ENCODE measurements at regions not wholly inside any gene's neighbourhood (a gene's known extent, or its start where the extent isn't known, plus 50 kb on each side); places are given as distances from the start of the nearest gene placed in this dataset.

DNA sequence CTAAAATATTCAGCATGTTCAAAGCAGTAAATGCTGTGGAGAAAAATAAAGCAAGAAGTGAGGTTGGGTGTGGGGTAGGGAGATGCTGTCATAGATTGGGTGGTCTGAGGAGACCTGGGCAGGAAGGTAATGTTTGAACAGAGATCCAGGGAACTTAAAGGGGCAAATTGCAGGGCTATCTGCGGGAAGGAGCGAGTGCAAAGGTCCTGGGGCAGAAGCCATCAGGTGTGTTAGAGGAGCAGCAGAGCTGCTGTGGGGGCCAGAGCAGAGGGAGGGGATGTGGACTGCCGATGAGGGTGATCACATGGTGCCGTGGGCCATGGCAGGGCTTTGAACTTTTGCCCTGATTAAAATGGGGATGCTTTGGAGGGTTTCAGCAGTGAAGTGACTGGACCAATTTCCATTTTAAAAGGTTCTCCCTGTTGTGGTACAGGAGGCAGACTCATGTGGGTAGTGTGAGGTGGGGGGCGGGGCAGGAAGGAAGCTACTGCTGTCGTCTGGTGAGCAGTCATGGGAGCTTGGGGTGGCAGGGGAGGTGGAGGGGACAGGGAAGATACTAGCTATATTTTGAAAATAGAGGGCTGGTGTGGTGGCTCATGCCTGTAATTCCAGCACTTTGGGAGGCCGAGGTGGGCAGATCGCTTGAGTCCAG, 145.0 kb downstream of the AACS start:
- Mint-ChIP-seq H3K4me1 (peaks cover 6% of the 10 kb centered on the region), H3K36me3 (ENCODE audit: insufficient read depth) (no peaks in the 10 kb centered on the region), H3K27ac (ENCODE audit: low read depth) (no peak overlapping the region), H3K27me3 (peaks cover 58% of the 10 kb centered on the region), H3K4me3 (no peak overlapping the region), H3K9me3 (no peaks in the 10 kb centered on the region)
- no peak for ATAC-seq (replicated peaks; ENCODE audit: extremely low read depth, poor library complexity, severe bottlenecking)
- no peak for DNase-seq (ENCODE audit: low spot score in 2 of 2)

DNA sequence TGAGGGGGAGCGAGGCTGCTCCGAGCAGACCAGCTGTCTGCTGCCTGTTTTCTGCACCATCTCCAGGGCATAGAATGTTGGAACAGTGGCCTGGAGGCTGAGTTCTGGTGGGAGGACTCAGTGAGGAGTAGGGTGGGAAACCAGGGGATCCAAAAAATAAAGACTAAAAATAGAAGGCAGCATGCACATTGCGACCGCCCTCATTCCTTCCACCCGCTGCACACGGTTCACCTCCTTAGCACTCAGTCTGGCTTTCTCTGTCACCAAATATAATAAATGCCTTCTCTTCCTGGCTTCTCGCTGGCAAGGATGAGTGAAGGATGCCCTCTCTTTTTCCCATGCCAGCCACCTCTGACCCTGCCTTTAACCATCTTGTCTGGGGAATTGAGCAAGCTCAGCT, 146.2 kb downstream of the AACS start:
- ATAC-seq (replicated peaks; ENCODE audit: extremely low read depth, poor library complexity, severe bottlenecking) (no peak), DNase-seq (ENCODE audit: low spot score in 2 of 2) (no peak)
- Mint-ChIP-seq H3K4me3 (no peak overlapping the region), H3K4me1 (peaks cover 6% of the 10 kb centered on the region), H3K9me3 (no peaks in the 10 kb centered on the region), H3K27me3 (peaks cover 51% of the 10 kb centered on the region), H3K27ac (ENCODE audit: low read depth) (no peak overlapping the region), H3K36me3 (ENCODE audit: insufficient read depth) (no peaks in the 10 kb centered on the region)

DNA sequence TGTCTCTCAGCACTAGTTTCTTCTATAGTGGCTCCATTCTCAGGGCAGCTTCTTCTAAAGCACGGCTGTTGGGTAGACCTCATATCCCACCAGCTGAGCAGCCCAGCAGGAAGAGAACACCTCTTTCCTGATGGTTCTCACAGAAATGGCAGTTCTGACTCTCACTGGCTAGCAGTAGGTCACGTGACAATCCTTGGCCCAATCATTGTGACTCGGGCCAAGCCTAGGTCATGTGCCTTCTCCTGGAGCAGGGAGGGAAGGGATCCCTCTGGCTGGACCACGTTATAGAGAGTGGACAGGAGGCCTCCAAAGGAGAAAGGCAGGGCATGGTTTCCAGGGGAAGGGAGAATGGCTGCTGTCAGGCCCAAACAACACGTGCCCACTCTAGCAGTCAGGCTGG, 149.1 kb downstream of the AACS start:
- Mint-ChIP-seq H3K4me3 (no peak overlapping the region), H3K27ac (ENCODE audit: low read depth) (no peak overlapping the region), H3K4me1 (peaks cover 6% of the 10 kb centered on the region), H3K36me3 (ENCODE audit: insufficient read depth) (no peaks in the 10 kb centered on the region), H3K27me3 (peaks cover 37% of the 10 kb centered on the region), H3K9me3 (no peaks in the 10 kb centered on the region)
- DNase-seq (ENCODE audit: low spot score in 2 of 2), result no peak
- ATAC-seq (replicated peaks; ENCODE audit: extremely low read depth, poor library complexity, severe bottlenecking), result no peak

DNA sequence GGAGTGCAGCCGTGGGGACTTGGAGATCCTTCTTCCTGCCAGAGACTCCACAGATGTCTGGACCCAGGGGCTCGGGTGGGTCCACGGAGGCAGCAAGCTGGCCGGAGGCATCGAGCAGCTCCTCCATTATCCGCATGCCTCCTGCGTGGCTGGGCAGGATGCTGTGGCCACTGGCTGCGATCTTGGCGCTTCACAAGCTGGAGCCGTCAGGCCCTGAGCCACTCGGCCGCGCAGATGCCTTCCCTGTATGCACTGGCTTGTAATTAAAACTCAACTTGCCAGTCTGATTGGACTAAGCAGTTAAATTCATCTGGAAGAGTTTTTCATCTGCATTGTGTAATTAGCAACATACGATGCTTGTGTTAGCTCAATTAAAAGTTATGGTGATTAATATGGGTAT, 151.5 kb downstream of the AACS start:
- Mint-ChIP-seq H3K27me3 (peaks cover 44% of the 10 kb centered on the region), H3K36me3 (ENCODE audit: insufficient read depth) (no peaks in the 10 kb centered on the region), H3K9me3 (no peaks in the 10 kb centered on the region), H3K4me3 (no peak overlapping the region), H3K27ac (ENCODE audit: low read depth) (no peak overlapping the region), H3K4me1 (no peaks in the 10 kb centered on the region)
- ATAC-seq (replicated peaks; ENCODE audit: extremely low read depth, poor library complexity, severe bottlenecking) (no peak), DNase-seq (ENCODE audit: low spot score in 2 of 2) (no peak)

DNA sequence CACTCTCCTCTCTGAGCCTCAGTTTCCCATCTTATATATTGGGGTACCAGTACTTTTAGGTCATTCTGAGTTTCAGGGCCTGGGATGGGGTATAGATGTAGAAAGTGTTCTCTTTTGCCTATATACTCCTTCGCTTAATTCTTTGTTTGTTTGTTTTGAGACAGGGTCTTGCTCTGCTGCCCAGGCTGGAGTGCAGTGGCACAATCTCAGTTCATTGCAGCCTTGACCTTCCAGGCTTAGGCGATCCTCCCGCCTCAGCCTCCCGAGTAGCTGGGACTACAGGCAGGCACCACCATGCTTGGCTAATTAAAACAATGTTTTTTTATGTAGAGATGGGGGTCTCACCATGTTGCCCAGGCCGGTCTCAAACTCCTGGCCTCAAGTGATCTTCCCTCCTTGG, 152.1 kb downstream of the AACS start:
- H3K36me3 Mint-ChIP-seq (ENCODE audit: insufficient read depth), result no peaks in the 10 kb centered on the region
- no peaks in the 10 kb centered on the region for H3K9me3 Mint-ChIP-seq
- peaks cover 44% of the 10 kb centered on the region for H3K27me3 Mint-ChIP-seq
- H3K27ac Mint-ChIP-seq (ENCODE audit: low read depth), result no peak overlapping the region
- no peaks in the 10 kb centered on the region for H3K4me1 Mint-ChIP-seq
- H3K4me3 Mint-ChIP-seq, result no peak overlapping the region
- no peak for DNase-seq (ENCODE audit: low spot score in 2 of 2)
- no peak for ATAC-seq (replicated peaks; ENCODE audit: extremely low read depth, poor library complexity, severe bottlenecking)

DNA sequence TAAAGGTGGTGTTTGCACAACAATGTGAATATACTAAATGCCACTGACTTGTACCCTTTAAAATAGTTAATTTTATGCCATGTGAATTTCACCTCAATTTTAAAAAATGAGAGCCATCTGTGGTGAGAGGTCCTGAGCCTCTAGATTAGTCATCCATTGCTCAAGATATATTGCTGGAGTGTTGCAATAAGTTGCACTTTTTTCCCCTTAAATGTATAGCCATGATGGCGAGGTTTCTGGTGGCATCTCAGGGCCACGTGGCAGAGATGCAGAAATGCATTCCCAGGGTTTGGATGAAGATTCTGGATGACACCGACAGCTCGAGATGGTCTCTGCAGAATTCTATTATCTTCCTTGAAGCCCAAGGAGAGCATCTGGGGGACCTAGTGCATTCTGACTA, 153.7 kb downstream of the AACS start:
- no peak for DNase-seq (ENCODE audit: low spot score in 2 of 2)
- H3K4me3 Mint-ChIP-seq, result no peak overlapping the region
- no peaks in the 10 kb centered on the region for H3K4me1 Mint-ChIP-seq
- H3K27ac Mint-ChIP-seq (ENCODE audit: low read depth), result no peak overlapping the region
- no peaks in the 10 kb centered on the region for H3K9me3 Mint-ChIP-seq
- no peak for ATAC-seq (replicated peaks; ENCODE audit: extremely low read depth, poor library complexity, severe bottlenecking)
- no peaks in the 10 kb centered on the region for H3K36me3 Mint-ChIP-seq (ENCODE audit: insufficient read depth)
- peaks cover 51% of the 10 kb centered on the region for H3K27me3 Mint-ChIP-seq

DNA sequence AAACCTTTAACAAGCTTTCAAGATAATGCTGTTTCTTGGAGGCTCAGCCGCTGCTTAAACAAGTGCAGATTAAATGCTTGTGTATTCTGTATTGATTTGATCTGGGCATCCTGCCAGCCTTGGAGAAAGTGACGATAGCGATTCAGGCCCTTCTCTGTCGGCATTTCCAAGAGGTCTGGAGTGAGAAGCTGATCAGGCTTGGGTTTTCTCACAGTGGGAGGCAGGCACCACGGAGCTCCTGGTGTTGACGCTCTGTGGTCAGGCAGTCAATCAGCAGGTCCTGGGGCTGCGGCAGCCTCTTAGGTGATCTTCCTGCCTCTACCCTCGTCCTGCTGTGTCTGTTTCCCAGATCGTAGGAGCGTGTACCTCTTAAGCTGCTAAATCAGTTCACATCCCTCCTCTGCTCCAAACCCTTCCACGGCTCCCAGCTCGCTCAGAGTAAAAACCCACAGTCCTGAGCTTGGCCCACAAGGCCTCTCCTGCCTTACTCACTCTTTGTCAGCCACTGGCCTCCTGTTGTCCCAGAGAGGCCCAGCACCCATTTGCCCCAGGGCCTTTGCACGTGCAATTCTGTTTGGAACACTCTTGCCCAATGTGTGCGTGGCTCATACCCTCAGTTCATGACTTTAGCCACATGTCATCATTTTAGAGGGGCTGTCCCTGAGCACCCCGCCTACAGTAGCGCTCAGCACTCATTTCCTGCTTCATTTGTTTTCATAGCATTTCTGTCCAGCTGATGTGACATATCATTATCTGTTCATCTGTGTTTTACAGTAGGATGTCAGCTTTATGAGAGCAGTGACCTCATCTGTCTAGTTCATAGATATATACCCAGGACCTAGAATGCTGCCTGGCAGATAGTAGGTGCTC, 155.4 kb downstream of the AACS start:
- Mint-ChIP-seq H3K27me3 (peaks cover 64% of the 10 kb centered on the region), H3K4me1 (no peaks in the 10 kb centered on the region), H3K4me3 (no peak overlapping the region), H3K36me3 (ENCODE audit: insufficient read depth) (no peaks in the 10 kb centered on the region), H3K27ac (ENCODE audit: low read depth) (no peak overlapping the region), H3K9me3 (no peaks in the 10 kb centered on the region)
- no peak for ATAC-seq (replicated peaks; ENCODE audit: extremely low read depth, poor library complexity, severe bottlenecking)
- no peak for DNase-seq (ENCODE audit: low spot score in 2 of 2)

DNA sequence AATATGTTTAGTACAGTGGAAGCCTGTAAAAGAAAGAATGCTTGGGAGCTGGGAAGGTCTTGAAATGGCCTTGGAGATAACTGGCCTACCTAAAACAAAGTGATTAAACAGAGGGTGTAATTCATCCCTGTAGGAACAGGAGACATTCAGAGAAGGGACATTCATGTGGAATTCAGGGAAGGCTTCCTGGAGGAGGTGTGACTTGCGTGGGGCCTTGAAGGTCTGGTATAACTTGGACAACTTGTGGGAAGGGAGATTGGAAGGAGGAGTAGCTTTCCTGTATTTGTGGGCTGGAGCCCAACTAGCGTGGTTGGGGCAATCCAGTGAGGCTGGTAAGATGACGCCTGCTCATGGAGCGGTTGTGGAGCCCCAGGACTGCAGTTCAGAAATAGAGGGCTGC, 156.4 kb downstream of the AACS start:
- no peaks in the 10 kb centered on the region for H3K4me1 Mint-ChIP-seq
- peaks cover 64% of the 10 kb centered on the region for H3K27me3 Mint-ChIP-seq
- no peak for ATAC-seq (replicated peaks; ENCODE audit: extremely low read depth, poor library complexity, severe bottlenecking)

DNA sequence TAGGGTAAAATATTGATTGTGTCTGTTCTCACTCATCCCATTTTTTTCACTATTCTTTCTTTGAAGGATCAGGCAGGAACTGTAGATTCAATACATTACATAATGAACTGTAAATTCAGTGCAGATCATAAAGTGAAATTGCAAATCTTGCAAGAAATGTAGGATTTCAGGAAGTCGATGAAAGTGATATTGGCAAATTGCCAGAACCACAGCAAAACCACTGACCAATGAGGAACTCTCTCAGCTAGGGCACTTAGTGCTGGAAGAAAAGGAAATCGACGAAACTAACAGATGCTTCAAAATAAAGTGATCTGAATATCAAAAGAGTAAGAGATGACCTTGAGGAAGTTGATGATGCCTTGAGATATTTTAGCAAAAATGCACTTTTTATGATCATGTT, 157.6 kb downstream of the AACS start:
- no peaks in the 10 kb centered on the region for H3K9me3 Mint-ChIP-seq
- H3K36me3 Mint-ChIP-seq (ENCODE audit: insufficient read depth), result no peaks in the 10 kb centered on the region
- no peak overlapping the region for H3K27ac Mint-ChIP-seq (ENCODE audit: low read depth)
- DNase-seq (ENCODE audit: low spot score in 2 of 2) (no peak), ATAC-seq (replicated peaks; ENCODE audit: extremely low read depth, poor library complexity, severe bottlenecking) (no peak)
- peaks cover 57% of the 10 kb centered on the region for H3K27me3 Mint-ChIP-seq
- no peak overlapping the region for H3K4me3 Mint-ChIP-seq
- H3K4me1 Mint-ChIP-seq, result no peaks in the 10 kb centered on the region

More for the DNA sequence above, 156.4 kb downstream of the AACS start:
- no peak overlapping the region for H3K27ac Mint-ChIP-seq (ENCODE audit: low read depth)
- H3K9me3 Mint-ChIP-seq, result no peaks in the 10 kb centered on the region
- DNase-seq (ENCODE audit: low spot score in 2 of 2), result no peak
- H3K36me3 Mint-ChIP-seq (ENCODE audit: insufficient read depth), result no peaks in the 10 kb centered on the region
- no peak overlapping the region for H3K4me3 Mint-ChIP-seq

DNA sequence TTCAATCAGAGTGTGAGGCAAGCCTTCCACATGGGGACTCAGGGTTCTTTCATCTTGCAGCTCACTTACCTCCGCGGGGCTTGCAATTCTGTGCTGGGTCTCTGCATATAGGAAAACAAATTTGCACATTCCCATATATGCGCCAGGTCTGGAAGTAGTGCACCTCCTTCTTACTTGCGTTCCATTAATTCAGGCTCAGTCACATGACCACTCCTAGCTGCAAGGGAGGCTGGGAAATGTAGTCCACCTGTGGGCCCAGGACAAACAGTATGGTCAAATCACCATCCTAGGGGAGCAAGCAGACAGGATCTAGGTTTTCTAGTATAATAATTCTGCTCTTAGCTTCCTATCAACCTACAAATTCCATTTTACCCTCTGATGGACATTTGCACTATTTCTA, 160.4 kb downstream of the AACS start:
- Mint-ChIP-seq H3K36me3 (ENCODE audit: insufficient read depth) (no peaks in the 10 kb centered on the region), H3K27ac (ENCODE audit: low read depth) (no peak overlapping the region), H3K4me3 (no peak overlapping the region), H3K27me3 (peaks cover 38% of the 10 kb centered on the region), H3K4me1 (no peaks in the 10 kb centered on the region), H3K9me3 (no peaks in the 10 kb centered on the region)
- ATAC-seq (replicated peaks; ENCODE audit: extremely low read depth, poor library complexity, severe bottlenecking), result no peak
- no peak for DNase-seq (ENCODE audit: low spot score in 2 of 2)

DNA sequence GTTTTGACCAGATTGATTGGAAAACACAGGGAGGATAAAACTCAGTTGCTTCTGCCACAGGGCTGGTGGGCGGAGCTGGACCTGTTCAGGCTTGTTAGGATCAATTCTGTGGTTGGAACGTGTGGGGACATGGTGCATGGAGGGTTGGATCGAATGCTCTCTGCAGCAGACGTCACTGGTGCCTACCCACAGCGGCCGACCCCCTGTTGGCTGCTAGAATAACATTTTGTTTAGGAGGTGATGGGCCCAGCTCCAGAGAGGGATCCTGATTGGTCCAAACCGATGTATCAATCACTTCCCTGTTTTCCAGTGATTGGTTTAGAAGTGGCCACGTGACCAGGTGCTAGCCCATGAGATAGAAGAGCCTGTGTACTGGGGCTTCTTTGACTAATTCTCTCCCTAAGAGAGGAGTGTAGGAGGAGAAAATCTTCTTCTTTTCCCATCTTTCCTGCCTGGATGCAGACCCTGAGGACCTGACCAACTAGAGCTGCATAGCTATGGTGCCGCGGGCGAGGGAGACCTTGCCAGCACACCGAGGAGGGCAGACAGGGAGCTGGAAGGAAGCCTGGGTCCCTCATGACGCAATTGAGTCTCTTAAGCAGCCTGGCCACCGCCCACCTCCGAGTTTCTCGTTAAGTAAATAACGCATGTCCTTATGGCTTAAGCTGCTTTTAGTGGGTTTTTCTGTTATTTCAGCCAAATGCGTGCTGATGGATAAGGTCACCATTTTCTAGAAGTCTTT, 163.5 kb downstream of the AACS start:
- Mint-ChIP-seq H3K4me3 (no peak overlapping the region), H3K27me3 (peaks cover 28% of the 10 kb centered on the region), H3K27ac (ENCODE audit: low read depth) (no peak overlapping the region)

DNA sequence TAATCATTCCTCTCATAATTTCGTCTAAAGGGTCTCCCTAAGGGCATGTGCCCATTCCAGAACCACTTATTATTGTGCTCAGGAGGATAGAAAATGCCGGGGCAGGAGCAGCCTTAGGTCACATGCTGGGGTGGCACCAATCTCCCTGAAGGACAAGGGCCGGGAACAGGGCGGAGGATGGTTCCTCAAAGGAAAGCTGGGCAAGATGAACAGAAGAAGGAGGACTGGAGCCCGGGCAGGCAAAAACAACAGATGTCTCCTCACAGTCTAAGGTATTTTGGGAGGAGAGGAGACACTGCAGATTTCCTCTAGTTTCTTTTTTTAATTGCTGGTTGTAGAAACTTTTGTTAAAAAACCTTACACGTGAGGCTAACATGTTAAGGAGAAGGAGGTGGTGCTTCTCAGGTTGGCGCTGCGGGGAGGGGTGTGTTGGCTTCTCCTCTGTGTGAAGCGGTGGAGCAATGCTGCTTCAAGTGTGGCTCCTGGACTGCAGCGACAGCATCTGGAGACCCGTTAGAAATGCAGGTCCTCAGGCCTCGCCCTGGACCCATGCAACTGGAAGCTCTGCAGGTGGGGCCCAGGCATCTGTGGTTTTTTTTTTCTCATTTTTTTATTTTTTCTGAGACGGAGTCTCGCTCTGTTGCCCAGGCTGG, 164.8 kb downstream of the AACS start:
- Mint-ChIP-seq H3K4me3 (no peak overlapping the region), H3K27me3 (peaks cover 28% of the 10 kb centered on the region), H3K27ac (ENCODE audit: low read depth) (no peak overlapping the region), H3K36me3 (ENCODE audit: insufficient read depth) (no peaks in the 10 kb centered on the region), H3K4me1 (no peaks in the 10 kb centered on the region), H3K9me3 (no peaks in the 10 kb centered on the region)
- DNase-seq (ENCODE audit: low spot score in 2 of 2) (no peak), ATAC-seq (replicated peaks; ENCODE audit: extremely low read depth, poor library complexity, severe bottlenecking) (no peak)

More for the DNA sequence above, 163.5 kb downstream of the AACS start:
- no peaks in the 10 kb centered on the region for H3K36me3 Mint-ChIP-seq (ENCODE audit: insufficient read depth)
- no peaks in the 10 kb centered on the region for H3K9me3 Mint-ChIP-seq
- no peaks in the 10 kb centered on the region for H3K4me1 Mint-ChIP-seq
- DNase-seq (ENCODE audit: low spot score in 2 of 2) (no peak), ATAC-seq (replicated peaks; ENCODE audit: extremely low read depth, poor library complexity, severe bottlenecking) (no peak)
